ENCODE measurements at regions not wholly inside any gene's neighbourhood (a gene's known extent, or its start where the extent isn't known, plus 50 kb on each side); places are given as distances from the start of the nearest gene placed in this dataset.

DNA sequence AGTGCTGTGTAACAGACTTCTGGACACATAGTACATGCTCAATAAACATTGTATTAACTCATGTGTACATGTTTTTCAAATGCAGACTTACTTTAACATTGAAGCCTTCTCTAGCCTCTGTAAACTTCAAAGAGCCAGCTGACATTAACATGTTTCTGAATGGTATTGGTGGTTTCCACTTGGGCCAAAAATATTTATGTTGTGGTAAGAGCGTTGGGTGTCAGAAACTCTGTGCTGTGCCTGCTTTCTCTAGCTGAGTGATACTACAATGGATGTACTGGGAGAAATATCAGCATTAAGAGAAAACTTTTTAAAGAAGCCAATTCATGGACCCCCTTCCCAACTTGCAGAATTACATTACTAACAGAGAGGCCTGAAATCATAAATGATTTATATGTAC, 1951.7 kb downstream of the TP53TG3F start:
- H3K4me3 ChIP-seq (ENCODE audit: low read depth, low read length): no peak overlapping the region
- H3K4me1 ChIP-seq: no peaks in the 10 kb centered on the region
- no peak for DNase-seq
- no peaks in the 10 kb centered on the region for H3K36me3 ChIP-seq
- TF ChIP-seq CTCF (IDR thresholded peaks at IDR 0.05; ENCODE audit: low read depth, low read length): no peak
- H3K9me3 ChIP-seq: no peaks in the 10 kb centered on the region
- H3K27me3 ChIP-seq: no peaks in the 10 kb centered on the region

DNA sequence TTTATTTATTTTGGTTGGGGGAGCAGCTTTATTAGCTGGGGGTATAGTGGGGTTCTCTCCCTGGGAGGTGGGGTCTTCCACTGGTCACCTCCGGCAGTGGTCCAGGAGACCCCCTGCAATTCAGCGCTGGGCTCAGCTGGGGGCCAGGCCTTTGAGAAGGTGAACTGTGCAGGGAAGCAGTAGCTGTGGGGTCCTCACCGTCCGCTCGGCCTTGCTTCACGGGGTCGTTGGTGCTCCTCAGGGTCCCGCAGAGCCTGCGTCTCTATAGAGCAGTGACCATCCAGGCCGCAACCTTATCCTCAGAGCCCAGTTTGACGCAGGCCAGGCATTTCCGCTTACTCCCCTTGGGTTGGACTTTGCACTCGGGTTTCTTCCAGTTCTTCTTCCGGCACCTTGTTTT, 1954.7 kb downstream of the TP53TG3F start:
- DNase-seq: no peak
- Histone ChIP-seq H3K4me1 (no peaks in the 10 kb centered on the region), H3K4me3 (ENCODE audit: low read depth, low read length) (no peak overlapping the region), H3K9me3 (no peaks in the 10 kb centered on the region), H3K36me3 (no peaks in the 10 kb centered on the region), H3K27me3 (no peaks in the 10 kb centered on the region)
- TF ChIP-seq CTCF (IDR thresholded peaks at IDR 0.05; ENCODE audit: low read depth, low read length): no peak

DNA sequence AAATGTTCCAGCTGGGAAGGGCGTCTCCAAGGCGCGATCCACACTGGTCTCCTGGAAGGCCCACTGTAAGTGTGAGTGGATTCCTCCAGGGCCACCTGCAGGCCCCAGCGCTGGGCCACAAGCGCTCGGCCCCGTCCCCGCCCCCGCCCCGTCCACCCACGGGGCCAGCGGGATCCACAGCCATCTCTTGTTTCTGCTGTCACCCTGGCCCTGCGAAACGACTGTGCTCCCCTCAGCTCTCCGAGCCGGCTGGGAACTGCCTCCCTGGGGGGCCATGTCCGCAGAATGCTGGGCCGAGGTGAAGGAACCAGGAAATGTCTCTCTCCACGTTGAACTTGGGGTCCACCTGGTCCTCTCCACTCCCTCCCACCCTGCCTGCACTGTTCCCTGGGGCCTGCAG, 1955.2 kb downstream of the TP53TG3F start:
- no peak overlapping the region for H3K4me3 ChIP-seq (ENCODE audit: low read depth, low read length)
- no peak for DNase-seq
- H3K27me3 ChIP-seq: no peaks in the 10 kb centered on the region
- H3K4me1 ChIP-seq: no peaks in the 10 kb centered on the region
- H3K9me3 ChIP-seq: no peaks in the 10 kb centered on the region
- no peak for TF ChIP-seq CTCF (IDR thresholded peaks at IDR 0.05; ENCODE audit: low read depth, low read length)
- H3K36me3 ChIP-seq: no peaks in the 10 kb centered on the region

GRCh38 chr16:35425270-35425669, 1965.9 kb downstream of the TP53TG3F start:
- H3K4me3 ChIP-seq (ENCODE audit: low read depth, low read length): no peak overlapping the region

DNA sequence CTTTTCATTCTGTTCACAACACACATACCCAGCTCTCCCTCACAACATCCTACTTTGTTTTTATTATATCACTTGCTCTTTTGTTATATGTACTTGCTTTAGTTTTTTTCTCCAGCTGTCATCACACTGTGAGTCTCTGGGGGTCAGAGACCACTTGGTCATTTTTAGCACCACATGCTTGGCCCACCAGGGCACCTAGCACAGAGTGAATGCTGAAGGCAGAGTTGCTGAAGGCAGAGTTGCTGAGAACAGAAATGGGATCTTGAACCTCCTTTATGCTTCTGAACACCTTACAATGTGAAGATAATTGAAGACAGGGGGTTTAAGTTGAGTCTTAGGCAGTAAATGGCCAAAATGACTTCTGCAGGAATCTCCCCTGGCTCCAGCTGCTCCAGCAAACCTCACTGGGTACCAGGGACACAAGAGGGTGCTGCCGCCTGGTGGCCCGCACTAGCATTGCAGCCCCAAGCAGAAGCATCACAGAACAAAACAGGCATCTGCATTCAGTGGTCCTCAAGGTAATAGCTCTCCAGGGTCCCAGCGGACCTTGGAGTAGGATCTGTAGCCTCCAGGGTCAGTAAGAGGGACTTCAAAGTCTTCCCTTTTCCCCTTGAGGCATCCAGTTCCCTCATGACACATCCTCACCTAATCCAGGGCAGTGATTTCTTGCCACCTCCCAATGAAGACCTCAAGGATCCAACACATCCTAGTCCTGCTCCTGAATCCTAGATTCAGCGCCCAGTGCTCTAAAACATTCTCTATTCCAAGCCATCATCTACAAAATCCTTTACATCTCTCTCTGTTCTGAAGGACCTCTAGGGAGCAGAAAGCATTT, 1972.6 kb downstream of the TP53TG3F start:
- peak; percentile 43 for DNase-seq
- H3K27me3 ChIP-seq: no peaks in the 10 kb centered on the region
- no peaks in the 10 kb centered on the region for H3K4me1 ChIP-seq
- H3K36me3 ChIP-seq: no peaks in the 10 kb centered on the region
- peak; percentile 63 for TF ChIP-seq CTCF (IDR thresholded peaks at IDR 0.05; ENCODE audit: low read depth, low read length)
- no peak overlapping the region for H3K4me3 ChIP-seq (ENCODE audit: low read depth, low read length)
- peaks cover 2% of the 10 kb centered on the region for H3K9me3 ChIP-seq

More at GRCh38 chr16:35425270-35425669, 1965.9 kb downstream of the TP53TG3F start:
- DNase-seq: no peak
- no peak for TF ChIP-seq CTCF (IDR thresholded peaks at IDR 0.05; ENCODE audit: low read depth, low read length)
- Histone ChIP-seq H3K4me1 (no peaks in the 10 kb centered on the region), H3K36me3 (no peaks in the 10 kb centered on the region), H3K27me3 (no peaks in the 10 kb centered on the region), H3K9me3 (no peaks in the 10 kb centered on the region; the same call in none of the 2 replicates)

GRCh38 chr16:35440875-35441274, 1981.5 kb downstream of the TP53TG3F start:
- Histone ChIP-seq H3K4me1 (no peaks in the 10 kb centered on the region), H3K4me3 (ENCODE audit: low read depth, low read length) (no peak overlapping the region), H3K9me3 (peaks cover 8% of the 10 kb centered on the region; the same call in 1 of the 2 replicates), H3K27me3 (no peaks in the 10 kb centered on the region), H3K36me3 (no peaks in the 10 kb centered on the region)
- no peak for TF ChIP-seq CTCF (IDR thresholded peaks at IDR 0.05; ENCODE audit: low read depth, low read length)
- DNase-seq: no peak
